BE2C (cell line): ENCODE measurements at regions not wholly inside any gene's neighbourhood (a gene's known extent, or its start where the extent isn't known, plus 50 kb on each side); places are given as distances from the start of the nearest gene placed in this dataset.

Source experiments
- DNase-seq: peaks from one replicate; pipeline ENCODE4 v3.0.0-alpha.2; 2020
- H3K27me3 ChIP-seq: fragments of 250-450 bp; sonication (Bioruptor Pico); 2 replicates; pipeline ENCODE4 v1.5.1; 2020; ENCODE audit warnings: mild to moderate bottlenecking
- H3K36me3 ChIP-seq: fragments of 250-450 bp; sonication (Bioruptor Pico); 2 replicates; pipeline ENCODE4 v1.5.1; 2020; ENCODE audit warnings: mild to moderate bottlenecking
- H3K4me1 ChIP-seq: fragments of 250-450 bp; sonication (Bioruptor Pico); 2 replicates; pipeline ENCODE4 v1.5.1; 2020
- H3K4me3 ChIP-seq: 2 replicates; pipeline ENCODE4 v1.5.1; 2011; ENCODE audit warnings: low read depth, low read length
- H3K9me3 ChIP-seq: fragments of 250-450 bp; sonication (Bioruptor Pico); 2 replicates; pipeline ENCODE4 v1.5.1; 2020
- CTCF ChIP-seq: IDR thresholded peaks from 2 replicates; pipeline ENCODE4 v1.5.1; 2012; ENCODE audit warnings: mild to moderate bottlenecking, low read depth, low read length

GRCh38 chr4:83709627-83710026 lies 173.7 kb downstream of the GPAT3 start:
- no peak for TF ChIP-seq CTCF
- no peaks in the 10 kb centered on the region for H3K4me1 ChIP-seq
- H3K27me3 ChIP-seq: no peaks in the 10 kb centered on the region
- no peak overlapping the region for H3K4me3 ChIP-seq
- H3K9me3 ChIP-seq: no peaks in the 10 kb centered on the region
- no peaks in the 10 kb centered on the region for H3K36me3 ChIP-seq
- no peak for DNase-seq

- H3K36me3 ChIP-seq: no peaks in the 10 kb centered on the region
- H3K4me3 ChIP-seq: no peak overlapping the region
- no peak for DNase-seq
- no peaks in the 10 kb centered on the region for H3K27me3 ChIP-seq
- TF ChIP-seq CTCF: no peak
- H3K9me3 ChIP-seq: no peaks in the 10 kb centered on the region
- no peaks in the 10 kb centered on the region for H3K4me1 ChIP-seq
These were observed 172.7 kb downstream of the GPAT3 start for GRCh38 chr4:83708500-83709175.

GRCh38 chr4:83704786-83705185 lies 168.9 kb downstream of the GPAT3 start:
- no peaks in the 10 kb centered on the region for H3K27me3 ChIP-seq
- H3K9me3 ChIP-seq: no peaks in the 10 kb centered on the region
- no peak for DNase-seq
- H3K36me3 ChIP-seq: no peaks in the 10 kb centered on the region
- H3K4me3 ChIP-seq: no peak overlapping the region
- no peak for TF ChIP-seq CTCF
- H3K4me1 ChIP-seq: no peaks in the 10 kb centered on the region

GRCh38 chr4:83703752-83704151 lies 167.8 kb downstream of the GPAT3 start:
- H3K4me3 ChIP-seq: no peak overlapping the region
- DNase-seq: no peak
- H3K36me3 ChIP-seq: no peaks in the 10 kb centered on the region
- no peaks in the 10 kb centered on the region for H3K9me3 ChIP-seq
- no peaks in the 10 kb centered on the region for H3K4me1 ChIP-seq
- TF ChIP-seq CTCF: no peak
- no peaks in the 10 kb centered on the region for H3K27me3 ChIP-seq

GRCh38 chr4:83701041-83701440 lies 165.1 kb downstream of the GPAT3 start:
- Histone ChIP-seq H3K4me1 (no peaks in the 10 kb centered on the region), H3K27me3 (no peaks in the 10 kb centered on the region), H3K4me3 (no peak overlapping the region), H3K9me3 (no peaks in the 10 kb centered on the region), H3K36me3 (no peaks in the 10 kb centered on the region)
- TF ChIP-seq CTCF: no peak
- no peak for DNase-seq

- no peak for TF ChIP-seq CTCF
- H3K27me3 ChIP-seq: no peaks in the 10 kb centered on the region
- no peak overlapping the region for H3K4me3 ChIP-seq
- no peaks in the 10 kb centered on the region for H3K9me3 ChIP-seq
- no peaks in the 10 kb centered on the region for H3K4me1 ChIP-seq
- DNase-seq: no peak
- no peaks in the 10 kb centered on the region for H3K36me3 ChIP-seq
These were observed 163.4 kb downstream of the GPAT3 start for GRCh38 chr4:83699358-83699757.
